ENCODE measurements at regions not wholly inside any gene's neighbourhood (a gene's known extent, or its start where the extent isn't known, plus 50 kb on each side); places are given as distances from the start of the nearest gene placed in this dataset.
"Not testable (repeated sequence)": the region's sequence is repeated elsewhere in the genome, so short reads cannot be mapped to it uniquely, and the experiment has no call there.

- DNase-seq = not testable (repeated sequence)
Observed at GRCh38 chr1:146883190-146883589, 54.9 kb upstream of the NBPF12 start.

GRCh38 chr1:146881096-146881495, 57.0 kb upstream of the NBPF12 start:
- DNase-seq; H3K9me3 ChIP-seq; ATAC-seq; H3K4me1 ChIP-seq (ENCODE audit: low read depth); H3K4me3 ChIP-seq; H3K36me3 ChIP-seq (ENCODE audit: low read depth); intact Hi-C loops (cut with DNase I, micrococcal nuclease): not testable (repeated sequence)

More at GRCh38 chr1:146883190-146883589, 54.9 kb upstream of the NBPF12 start:
- intact Hi-C loops (cut with DNase I, micrococcal nuclease); H3K4me3 ChIP-seq; H3K36me3 ChIP-seq (ENCODE audit: low read depth); ATAC-seq; H3K9me3 ChIP-seq; H3K4me1 ChIP-seq (ENCODE audit: low read depth): not testable (repeated sequence)

GRCh38 chr1:146863799-146864319, 74.3 kb upstream of the NBPF12 start:
- H3K4me1 ChIP-seq (ENCODE audit: low read depth); H3K4me3 ChIP-seq; ATAC-seq; intact Hi-C loops (cut with DNase I, micrococcal nuclease); H3K9me3 ChIP-seq; DNase-seq; H3K36me3 ChIP-seq (ENCODE audit: low read depth): not testable (repeated sequence)

GRCh38 chr1:146853147-146853546, 85.0 kb upstream of the NBPF12 start:
- intact Hi-C loops (cut with DNase I, micrococcal nuclease) = not testable (repeated sequence)

GRCh38 chr1:146850352-146850889, 87.7 kb upstream of the NBPF12 start:
- DNase-seq; ATAC-seq; H3K36me3 ChIP-seq (ENCODE audit: low read depth); intact Hi-C loops (cut with DNase I, micrococcal nuclease); H3K4me1 ChIP-seq (ENCODE audit: low read depth); H3K4me3 ChIP-seq; H3K9me3 ChIP-seq: not testable (repeated sequence)

More at GRCh38 chr1:146853147-146853546, 85.0 kb upstream of the NBPF12 start:
- H3K36me3 ChIP-seq (ENCODE audit: low read depth); H3K9me3 ChIP-seq; DNase-seq; H3K4me1 ChIP-seq (ENCODE audit: low read depth); ATAC-seq; H3K4me3 ChIP-seq: not testable (repeated sequence)

- H3K4me1 ChIP-seq (ENCODE audit: low read depth); ATAC-seq; H3K36me3 ChIP-seq (ENCODE audit: low read depth); H3K9me3 ChIP-seq; intact Hi-C loops (cut with DNase I, micrococcal nuclease); H3K4me3 ChIP-seq; DNase-seq: not testable (repeated sequence)
Observed at GRCh38 chr1:146838725-146839124, 99.4 kb upstream of the NBPF12 start.

GRCh38 chr1:146826957-146827356, 111.2 kb upstream of the NBPF12 start:
- H3K4me1 ChIP-seq (ENCODE audit: low read depth); DNase-seq; ATAC-seq; H3K4me3 ChIP-seq; H3K36me3 ChIP-seq (ENCODE audit: low read depth); H3K9me3 ChIP-seq; intact Hi-C loops (cut with DNase I, micrococcal nuclease): not testable (repeated sequence)

GRCh38 chr1:146794236-146794635, 143.9 kb upstream of the NBPF12 start:
- ATAC-seq; intact Hi-C loops (cut with DNase I, micrococcal nuclease); DNase-seq: not testable (repeated sequence)

GRCh38 chr1:146792725-146793124, 145.4 kb upstream of the NBPF12 start:
- DNase-seq; ATAC-seq; H3K36me3 ChIP-seq (ENCODE audit: low read depth); H3K4me1 ChIP-seq (ENCODE audit: low read depth); H3K9me3 ChIP-seq; intact Hi-C loops (cut with DNase I, micrococcal nuclease); H3K4me3 ChIP-seq: not testable (repeated sequence)

More at GRCh38 chr1:146794236-146794635, 143.9 kb upstream of the NBPF12 start:
- H3K4me3 ChIP-seq; H3K4me1 ChIP-seq (ENCODE audit: low read depth); H3K9me3 ChIP-seq; H3K36me3 ChIP-seq (ENCODE audit: low read depth): not testable (repeated sequence)

- H3K4me1 ChIP-seq (ENCODE audit: low read depth); intact Hi-C loops (cut with DNase I, micrococcal nuclease); H3K36me3 ChIP-seq (ENCODE audit: low read depth); H3K9me3 ChIP-seq; H3K4me3 ChIP-seq; DNase-seq; ATAC-seq: not testable (repeated sequence)
Observed at GRCh38 chr1:146784212-146784940, 153.7 kb upstream of the NBPF12 start.

GRCh38 chr1:146781235-146781634, 156.9 kb upstream of the NBPF12 start:
- H3K4me3 ChIP-seq; ATAC-seq; H3K9me3 ChIP-seq; H3K4me1 ChIP-seq (ENCODE audit: low read depth); DNase-seq; H3K36me3 ChIP-seq (ENCODE audit: low read depth); intact Hi-C loops (cut with DNase I, micrococcal nuclease): not testable (repeated sequence)

- intact Hi-C loops (cut with DNase I, micrococcal nuclease); H3K36me3 ChIP-seq (ENCODE audit: low read depth); ATAC-seq; DNase-seq; H3K4me1 ChIP-seq (ENCODE audit: low read depth); H3K4me3 ChIP-seq; H3K9me3 ChIP-seq: not testable (repeated sequence)
Observed at GRCh38 chr1:146777826-146778602, 160.1 kb upstream of the NBPF12 start.

GRCh38 chr1:146774988-146775387, 163.1 kb upstream of the NBPF12 start:
- H3K4me3 ChIP-seq; intact Hi-C loops (cut with DNase I, micrococcal nuclease); DNase-seq; H3K9me3 ChIP-seq; H3K4me1 ChIP-seq (ENCODE audit: low read depth); H3K36me3 ChIP-seq (ENCODE audit: low read depth); ATAC-seq: not testable (repeated sequence)

GRCh38 chr1:146774271-146774670, 163.9 kb upstream of the NBPF12 start:
- H3K4me3 ChIP-seq; H3K9me3 ChIP-seq; intact Hi-C loops (cut with DNase I, micrococcal nuclease); H3K36me3 ChIP-seq (ENCODE audit: low read depth); H3K4me1 ChIP-seq (ENCODE audit: low read depth); DNase-seq; ATAC-seq: not testable (repeated sequence)
